GM23338 (cell line): ENCODE measurements at regions not wholly inside any gene's neighbourhood (a gene's known extent, or its start where the extent isn't known, plus 50 kb on each side); places are given as distances from the start of the nearest gene placed in this dataset.

Experiments used
- CTCF ChIP-seq, 2 experiments: fragments of 200-600 bp in 1 of 2; sonication (generic) in 1 of 2; conservative IDR thresholded peaks; 2 replicates each; pipeline versions ENCODE4 v1.5.1 to v1.6.1; 2016 to 2017; ENCODE audit warnings: antibody characterized with exemption in 2 of 2, low read depth in 2 of 2, mild to moderate bottlenecking in 2 of 2, moderate library complexity in 1 of 2
- EZH2 ChIP-seq: fragments of 200-600 bp; sonication (generic); IDR thresholded peaks from one replicate; pipeline ENCODE4 v1.8.0; 2017; ENCODE audit warnings: antibody characterized with exemption, mild to moderate bottlenecking, low read depth; ENCODE audit not compliant: unreplicated experiment
- EZH2phosphoT487 ChIP-seq: fragments of 200-600 bp; sonication (generic); IDR thresholded peaks from one replicate; pipeline ENCODE4 v1.8.1; 2018; ENCODE audit warnings: antibody characterized with exemption; ENCODE audit not compliant: unreplicated experiment
- JUNB ChIP-seq: IDR thresholded peaks from one replicate; pipeline ENCODE4 v1.6.1; 2016; ENCODE audit warnings: antibody characterized with exemption; ENCODE audit not compliant: unreplicated experiment

DNA sequence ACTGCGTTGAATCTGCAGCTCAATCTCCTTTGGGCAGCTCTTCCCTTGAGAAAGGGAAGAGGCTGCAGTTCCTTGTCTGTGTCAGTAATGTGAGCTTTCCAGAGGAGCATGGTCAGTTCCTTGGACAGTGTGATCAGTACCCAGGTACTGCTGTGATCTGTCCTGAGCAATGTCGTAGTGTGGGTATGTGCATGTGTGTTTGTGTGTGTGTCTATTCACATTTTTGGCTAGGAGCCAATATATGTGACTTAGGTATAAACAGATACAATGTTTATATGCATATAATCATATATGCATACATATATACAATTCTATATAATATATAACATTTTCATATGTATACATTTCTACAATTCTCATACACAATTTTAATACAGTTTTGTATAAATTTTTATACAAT lies 85.4 kb upstream of the OLIG3 start:
- TF ChIP-seq CTCF (conservative IDR thresholded peaks at IDR 0.05; ENCODE audit: low read depth in 2 of 2) (no peak), EZH2 (no peak), EZH2phosphoT487 (no peak), JUNB (no peak)
